WTC11 (cell line): ENCODE measurements at regions not wholly inside any gene's neighbourhood (a gene's known extent, or its start where the extent isn't known, plus 50 kb on each side); places are given as distances from the start of the nearest gene placed in this dataset.

ENCODE experiments used
- ATAC-seq: fragments of 200-7000 bp; cut with Tn5 transposase; 2 replicates; pipeline ENCODE4 v1.10.0; 2021; ENCODE audit warnings: mild to moderate bottlenecking, moderate library complexity
- CTCF ChIA-PET: fragments of 300-600 bp; sonication (Branson Sonifier 250); formaldehyde crosslinking; loops from one replicate; lab custom pipeline; 2021; ENCODE audit warnings: antibody characterized with exemption; lab: Charles Lee
- POLR2A ChIA-PET: fragments of 350-600 bp; sonication (Branson Sonifier 250); formaldehyde crosslinking; loops from one replicate; lab custom pipeline; 2021; ENCODE audit warnings: antibody characterized with exemption; lab: Charles Lee
- DNase-seq: peaks from one replicate; pipeline ENCODE4 v3.0.0; 2021; ENCODE audit warnings: low spot score
- H3K27ac Mint-ChIP-seq: 2 replicates; pipeline ENCODE4 v1.8.0; 2021; ENCODE audit warnings: mixed read lengths
- H3K27me3 Mint-ChIP-seq: 2 replicates; pipeline ENCODE4 v1.8.0; 2021; ENCODE audit warnings: low read depth, mild to moderate bottlenecking, moderate library complexity, mixed read lengths
- H3K36me3 Mint-ChIP-seq: 2 replicates; pipeline ENCODE4 v1.8.0; 2021; ENCODE audit warnings: mixed read lengths
- H3K4me1 Mint-ChIP-seq: 2 replicates; pipeline ENCODE4 v1.8.0; 2022; ENCODE audit warnings: mixed read lengths
- H3K4me3 Mint-ChIP-seq: 2 replicates; pipeline ENCODE4 v1.8.0; 2021; ENCODE audit warnings: mild to moderate bottlenecking, moderate library complexity, mixed read lengths
- H3K9me3 Mint-ChIP-seq: 2 replicates; pipeline ENCODE4 v1.8.0; 2021; ENCODE audit warnings: mixed read lengths
- ARID4B ChIP-seq: sonication (generic); formaldehyde crosslinking; IDR thresholded peaks from 2 replicates; pipeline ENCODE4 v1.8.0; 2023; ENCODE audit warnings: missing genetic modification reagents, mild to moderate bottlenecking, borderline replicate concordance
- CBFB ChIP-seq: sonication (generic); formaldehyde crosslinking; IDR thresholded peaks from 2 replicates; pipeline ENCODE4 v1.8.1; 2022; ENCODE audit warnings: mild to moderate bottlenecking, low read depth, missing genetic modification reagents
- CTCF ChIP-seq: fragments of 200-600 bp; IDR thresholded peaks from 2 replicates; pipeline ENCODE4 v1.8.0; 2022; ENCODE audit warnings: antibody characterized with exemption
- ELF4 ChIP-seq: sonication (generic); formaldehyde crosslinking; IDR thresholded peaks from 2 replicates; pipeline ENCODE4 v1.8.1; 2022; ENCODE audit warnings: low read depth, mild to moderate bottlenecking, moderate library complexity, missing genetic modification reagents
- FOXJ3 ChIP-seq: sonication (generic); formaldehyde crosslinking; IDR thresholded peaks from 2 replicates; pipeline ENCODE4 v1.9.0; 2021; ENCODE audit warnings: missing genetic modification reagents, mild to moderate bottlenecking, borderline replicate concordance
- FOXK1 ChIP-seq: sonication (generic); formaldehyde crosslinking; IDR thresholded peaks from 2 replicates; pipeline ENCODE4 v1.8.0; 2022; ENCODE audit warnings: mild to moderate bottlenecking, moderate library complexity, missing genetic modification reagents
- FOXP1 ChIP-seq: sonication (generic); formaldehyde crosslinking; IDR thresholded peaks from 2 replicates; pipeline ENCODE4 v1.8.0; 2022; ENCODE audit warnings: missing genetic modification reagents, mild to moderate bottlenecking, moderate library complexity, borderline replicate concordance
- FOXP4 ChIP-seq: sonication (generic); formaldehyde crosslinking; IDR thresholded peaks from 2 replicates; pipeline ENCODE4 v1.8.0; 2022; ENCODE audit warnings: mild to moderate bottlenecking, missing genetic modification reagents
- HMGXB4 ChIP-seq: sonication (generic); formaldehyde crosslinking; IDR thresholded peaks from 2 replicates; pipeline ENCODE4 v1.8.1; 2023; ENCODE audit warnings: mild to moderate bottlenecking, moderate library complexity, missing genetic modification reagents
- MXD4 ChIP-seq: fragments of 250-450 bp; sonication (Bioruptor Pico); IDR thresholded peaks from 2 replicates; pipeline ENCODE4 v1.8.0; 2021; ENCODE audit warnings: mild to moderate bottlenecking, moderate library complexity, borderline replicate concordance
- NR3C1 ChIP-seq: sonication (generic); formaldehyde crosslinking; conservative IDR thresholded peaks from 2 replicates; pipeline ENCODE4 v1.8.1; 2023; ENCODE audit warnings: low read depth, mild to moderate bottlenecking, missing genetic modification reagents
- SMAD3 ChIP-seq: sonication (generic); formaldehyde crosslinking; IDR thresholded peaks from 2 replicates; pipeline ENCODE4 v1.8.0; 2022; ENCODE audit warnings: missing genetic modification reagents, mild to moderate bottlenecking, borderline replicate concordance
- STAT6 ChIP-seq: sonication (generic); formaldehyde crosslinking; conservative IDR thresholded peaks from 2 replicates; pipeline ENCODE4 v1.8.1; 2023; ENCODE audit warnings: mild to moderate bottlenecking, low read depth, missing genetic modification reagents, moderate library complexity
- TP53 ChIP-seq: sonication (generic); formaldehyde crosslinking; IDR thresholded peaks from 2 replicates; pipeline ENCODE4 v1.8.1; 2023; ENCODE audit warnings: mild to moderate bottlenecking, missing genetic modification reagents
- ZBTB21 ChIP-seq: sonication (generic); formaldehyde crosslinking; IDR thresholded peaks from 2 replicates; pipeline ENCODE4 v1.8.1; 2023; ENCODE audit warnings: mild to moderate bottlenecking, missing genetic modification reagents, borderline replicate concordance
- ZMAT4 ChIP-seq: fragments of 250-450 bp; sonication (Bioruptor Pico); IDR thresholded peaks from 2 replicates; pipeline ENCODE4 v1.9.0; 2021; ENCODE audit warnings: mild to moderate bottlenecking

GRCh38 chr5:142453932-142454331 is 129.1 kb upstream of the SPRY4 start:
- ATAC-seq (no peak), DNase-seq (no peak)
- Mint-ChIP-seq H3K27ac (no peak overlapping the region), H3K4me1 (no peaks in the 10 kb centered on the region)
- CTCF ChIA-PET, result no interaction called here
- TF ChIP-seq FOXK1 (CRISPR knock-in tag) (no peak), ARID4B (no peak), FOXP1 (CRISPR knock-in tag) (no peak), MXD4 (no peak), CBFB (CRISPR knock-in tag) (no peak), TP53 (CRISPR knock-in tag) (no peak), ZBTB21 (CRISPR knock-in tag) (no peak), SMAD3 (no peak), FOXP4 (CRISPR knock-in tag) (no peak), FOXJ3 (CRISPR knock-in tag) (no peak), ELF4 (CRISPR knock-in tag) (no peak), ZMAT4 (no peak), CTCF (no peak), HMGXB4 (no peak), STAT6 (CRISPR knock-in tag) (no peak), NR3C1 (CRISPR knock-in tag) (no peak)
- TF ChIP-seq, all 79 proteins: peak for 0
- H3K4me3 Mint-ChIP-seq, result no peak overlapping the region
- H3K27me3 Mint-ChIP-seq, result no peaks in the 10 kb centered on the region
- H3K36me3 Mint-ChIP-seq, result peaks cover 19% of the 10 kb centered on the region
- POLR2A ChIA-PET, result no interaction called here
- H3K9me3 Mint-ChIP-seq, result peaks cover 35% of the 10 kb centered on the region
